Eye (tissue), 1 donor: ENCODE measurements at regions not wholly inside any gene's neighbourhood (a gene's known extent, or its start where the extent isn't known, plus 50 kb on each side); places are given as distances from the start of the nearest gene placed in this dataset.
"Not testable (repeated sequence)": the region's sequence is repeated elsewhere in the genome, so short reads cannot be mapped to it uniquely, and the experiment has no call there.

Source experiments
- DNase-seq: peaks from one replicate; pipeline ENCODE4 v3.0.0-alpha.2; 2015

GRCh38 chr20:6410721-6411120 lies 287.9 kb upstream of the FERMT1 start:
- no peak for DNase-seq

GRCh38 chr20:6407163-6407562 lies 284.3 kb upstream of the FERMT1 start:
- DNase-seq, result no peak

GRCh38 chr20:6401893-6402557 lies 279.2 kb upstream of the FERMT1 start:
- DNase-seq, result peak; percentile 6

GRCh38 chr20:6397115-6397514 lies 274.3 kb upstream of the FERMT1 start:
- DNase-seq, result no peak

GRCh38 chr20:6395695-6396094 lies 272.9 kb upstream of the FERMT1 start:
- no peak for DNase-seq

- no peak for DNase-seq
These were observed 265.9 kb upstream of the FERMT1 start for GRCh38 chr20:6388671-6389197.

- DNase-seq, result no peak
These were observed 262.2 kb upstream of the FERMT1 start for GRCh38 chr20:6384956-6385486.

- no peak for DNase-seq
These were observed 261.6 kb upstream of the FERMT1 start for GRCh38 chr20:6384380-6384779.

GRCh38 chr20:6381887-6382286 lies 259.1 kb upstream of the FERMT1 start:
- peak; percentile 4 for DNase-seq

GRCh38 chr20:6362245-6362644 lies 239.4 kb upstream of the FERMT1 start:
- DNase-seq, result no peak

GRCh38 chr20:6360766-6361165 lies 237.9 kb upstream of the FERMT1 start:
- DNase-seq, result no peak

GRCh38 chr20:6355754-6356451 lies 233.1 kb upstream of the FERMT1 start:
- no peak for DNase-seq

- no peak for DNase-seq
These were observed 226.1 kb upstream of the FERMT1 start for GRCh38 chr20:6348908-6349307.

GRCh38 chr20:6347916-6348315 lies 225.1 kb upstream of the FERMT1 start:
- DNase-seq, result no peak

- no peak for DNase-seq
These were observed 218.7 kb upstream of the FERMT1 start for GRCh38 chr20:6341491-6341890.

GRCh38 chr20:6339176-6339575 lies 216.3 kb upstream of the FERMT1 start:
- DNase-seq, result peak; percentile 1

GRCh38 chr20:6333110-6333509 lies 210.3 kb upstream of the FERMT1 start:
- DNase-seq, result no peak

- not testable (repeated sequence) for DNase-seq
These were observed 198.4 kb upstream of the FERMT1 start for GRCh38 chr20:6321235-6321634.

GRCh38 chr20:6311841-6312655 lies 189.2 kb upstream of the FERMT1 start:
- no peak for DNase-seq

GRCh38 chr20:6311097-6311496 lies 188.3 kb upstream of the FERMT1 start:
- DNase-seq, result no peak

GRCh38 chr20:6305536-6305935 lies 182.7 kb upstream of the FERMT1 start:
- no peak for DNase-seq

- DNase-seq, result no peak
These were observed 179.2 kb upstream of the FERMT1 start for GRCh38 chr20:6302041-6302440.

GRCh38 chr20:6299456-6299855 lies 176.6 kb upstream of the FERMT1 start:
- no peak for DNase-seq
